Endothelial cell of umbilical vein (primary cell): ENCODE measurements at regions not wholly inside any gene's neighbourhood (a gene's known extent, or its start where the extent isn't known, plus 50 kb on each side); places are given as distances from the start of the nearest gene placed in this dataset.

Experiments
- BruUV-seq: library from RNA; stranded (reverse); fragments of 400-500 nt; replicated peaks from 2 replicates; lab custom pipeline; 2021; lab: Mats Ljungman, UMichigan
- CTCF ChIA-PET: fragments of 300-600, 350-600 bp; sonication (Branson Sonifier 250); formaldehyde crosslinking; loops from one replicate; lab custom pipeline; 2021; ENCODE audit warnings: antibody characterized with exemption, inconsistent platforms; lab: Charles Lee
- POLR2A ChIA-PET: fragments of 300-600, 350-600 bp; sonication (Branson Sonifier 250); formaldehyde crosslinking; loops from one replicate; lab custom pipeline; 2021; ENCODE audit warnings: antibody characterized with exemption, inconsistent platforms; lab: Charles Lee
- DNase-seq: peaks from one replicate; pipeline ENCODE4 v3.0.0-alpha.2; 2011; ENCODE audit warnings: low read depth, low spot score
- FAIRE-seq: peaks from 2 replicates; lab custom pipeline; 2011; peaks lifted over from hg19 to GRCh38; lab: Jason Lieb, UNC
- H2AFZ ChIP-seq: 2 replicates; pipeline ENCODE4 v1.6.0; 2012; ENCODE audit warnings: low read depth, low read length, control low read depth, inconsistent platforms
- H3K27ac ChIP-seq: 2 replicates; pipeline ENCODE4 v1.5.1; 2011; ENCODE audit warnings: low read depth, mild to moderate bottlenecking, control low read depth, low read length, moderate library complexity; ENCODE audit not compliant: insufficient read depth
- H3K27me3 ChIP-seq, 2 experiments: 2 replicates each; pipeline versions ENCODE4 v1.6.0 to v1.6.1; 2011; ENCODE audit warnings: low read length in 2 of 2, mixed read lengths in 1 of 2; ENCODE audit not compliant: control insufficient read depth in 2 of 2, insufficient read depth in 2 of 2
- H3K36me3 ChIP-seq, 2 experiments: 2 replicates in 1 of 2; 3 replicates in 1 of 2; pipeline ENCODE4 v1.5.1; 2011; ENCODE audit warnings: low read length in 2 of 2, mild to moderate bottlenecking in 1 of 2, moderate library complexity in 1 of 2; ENCODE audit not compliant: control insufficient read depth in 2 of 2, insufficient read depth in 2 of 2; ENCODE audit errors: extremely low read depth in 1 of 2
- H3K4me1 ChIP-seq: 3 replicates; pipeline ENCODE4 v1.5.1; 2011; ENCODE audit warnings: mild to moderate bottlenecking, low read length; ENCODE audit not compliant: control insufficient read depth, insufficient read depth; ENCODE audit errors: extremely low read depth
- H3K4me2 ChIP-seq: 2 replicates; pipeline ENCODE4 v1.6.1; 2011; ENCODE audit warnings: low read length, control low read depth, mixed read lengths; ENCODE audit not compliant: insufficient read depth
- H3K4me3 ChIP-seq, 3 experiments: fragments of 200-600 bp in 1 of 3; sonication (generic), shearing (Covaris generic) in 1 of 3; replicated peaks in 1 of 3; 2 replicates each; pipeline ENCODE4 v1.5.1; 2011 to 2016; ENCODE audit warnings: control low read depth in 3 of 3, low read length in 3 of 3, mild to moderate bottlenecking in 2 of 3, inconsistent platforms in 1 of 3, low read depth in 1 of 3, moderate library complexity in 1 of 3; ENCODE audit not compliant: insufficient read depth in 1 of 3
- H3K79me2 ChIP-seq: 2 replicates; pipeline ENCODE4 v1.6.0; 2012; ENCODE audit warnings: low read length, inconsistent platforms; ENCODE audit not compliant: control insufficient read depth, insufficient read depth
- H3K9ac ChIP-seq: replicated peaks from 2 replicates; pipeline ENCODE3; 2011; ENCODE audit warnings: low read length, control low read depth; ENCODE audit not compliant: insufficient read depth; ENCODE audit errors: extremely low read depth
- H3K9me1 ChIP-seq: replicated peaks from 3 replicates; pipeline ENCODE4 v1.6.0; 2011; ENCODE audit warnings: mild to moderate bottlenecking, low read length; ENCODE audit not compliant: control insufficient read depth, insufficient read depth; ENCODE audit errors: extremely low read depth
- H3K9me3 ChIP-seq: replicated peaks from 2 replicates; pipeline ENCODE4 v1.5.1; 2012; ENCODE audit warnings: low read length, inconsistent platforms; ENCODE audit not compliant: control insufficient read depth, insufficient read depth
- H4K20me1 ChIP-seq: replicated peaks from 2 replicates; pipeline ENCODE3; 2011; ENCODE audit warnings: mild to moderate bottlenecking, low read length; ENCODE audit not compliant: control insufficient read depth, insufficient read depth; ENCODE audit errors: extremely low read depth
- CTCF ChIP-seq, 2 donors: IDR thresholded peaks; 1 replicate in 1 of 2; 2 replicates in 1 of 2; pipeline ENCODE4 v1.5.1; 2011; ENCODE audit warnings: low read length in 2 of 2, mild to moderate bottlenecking in 2 of 2, moderate library complexity in 2 of 2, control low read depth in 1 of 2, inconsistent platforms in 1 of 2, low read depth in 1 of 2; ENCODE audit not compliant: insufficient read depth in 1 of 2; ENCODE audit errors: extremely low read depth in 1 of 2
- FOS ChIP-seq: IDR thresholded peaks from 2 replicates; pipeline ENCODE4 v1.6.1; 2011; ENCODE audit warnings: mild to moderate bottlenecking, low read length, moderate library complexity, borderline replicate concordance; ENCODE audit not compliant: insufficient read depth
- GATA2 ChIP-seq: IDR thresholded peaks from 2 replicates; pipeline ENCODE4 v1.7.0; 2011; ENCODE audit warnings: low read depth, mild to moderate bottlenecking, moderate library complexity, mixed read lengths, low read length; ENCODE audit not compliant: insufficient read length, insufficient read depth
- JUN ChIP-seq: IDR thresholded peaks from 2 replicates; pipeline ENCODE4 v1.6.1; 2011; ENCODE audit warnings: borderline replicate concordance, low read depth; ENCODE audit not compliant: insufficient read length, insufficient read depth
- MYC ChIP-seq: IDR thresholded peaks from one replicate; pipeline ENCODE4 v1.6.1; 2011; ENCODE audit warnings: mild to moderate bottlenecking, low read depth, low read length
- POLR2A ChIP-seq: IDR thresholded peaks from 2 replicates; pipeline ENCODE4 v1.6.1; 2012; ENCODE audit warnings: low read depth, mild to moderate bottlenecking, control low read depth, low read length
- dilution Hi-C: fragments of 300-500 bp; cut with MboI; formaldehyde crosslinking; loops from one replicate; pipeline ENCODE4 v1.15.0; 2019; ENCODE audit warnings: low sequenced_read_pairs; ENCODE audit not compliant: extremely low pct_ligation_motif_present
- intact Hi-C: fragments of 100-400 bp; cut with micrococcal nuclease; formaldehyde crosslinking; loops from one replicate; pipeline ENCODE4 v1.10.0; 2022

- POLR2A ChIA-PET = no interaction called here
- intact Hi-C loops = no loop called here
- Histone ChIP-seq H3K79me2 (no peaks in the 10 kb centered on the region), H3K27me3 (no peaks in the 10 kb centered on the region), H3K27ac (no peak overlapping the region), H3K4me1 (no peaks in the 10 kb centered on the region), H3K4me2 (no peak overlapping the region), H3K9ac (no peak overlapping the region), H4K20me1 (peaks cover 2% of the 10 kb centered on the region), H3K36me3 (no peaks in the 10 kb centered on the region), H3K9me3 (no peaks in the 10 kb centered on the region), H3K4me3 (no peak overlapping the region), H3K9me1 (no peaks in the 10 kb centered on the region), H2AFZ (no peak overlapping the region)
- DNase-seq (no peak), FAIRE-seq (no peak)
- dilution Hi-C loops = loop anchor here (25.0 kb wide), 1 partner anchor 240 kb away; no protein-coding TSS in a partner anchor
- TF ChIP-seq CTCF (IDR thresholded peaks at IDR 0.05; ENCODE audit: extremely low read depth in 1 of 2, insufficient read depth in 1 of 2, low read depth in 1 of 2, low read length in 2 of 2) (no peak), FOS (peak; percentile 18)
- no TSS peak for BruUV-seq
- CTCF ChIA-PET = interaction anchor here (1.1 to 4.3 kb wide), 2 partner anchors 38 to 102 kb away, joined by 3 to 32 read pairs; no protein-coding TSS in a partner anchor
Observed at GRCh38 chr14:100422556-100423316, 99.6 kb downstream of the SLC25A47 start.

- TF ChIP-seq GATA2 (peak; percentile 25), JUN (no peak), POLR2A (no peak), MYC (no peak)
- no peaks in the 10 kb centered on the region for H3K27me3 ChIP-seq
- no peak for DNase-seq
- FAIRE-seq = no peak
- H4K20me1 ChIP-seq = peaks cover 2% of the 10 kb centered on the region
- H2AFZ ChIP-seq = no peak overlapping the region
- no peak overlapping the region for H3K4me2 ChIP-seq
- no peaks in the 10 kb centered on the region for H3K9me3 ChIP-seq
- H3K79me2 ChIP-seq = no peaks in the 10 kb centered on the region
- no peaks in the 10 kb centered on the region for H3K9me1 ChIP-seq
- dilution Hi-C loops = loop anchor here (25.0 kb wide), 1 partner anchor 239 kb away; no protein-coding TSS in a partner anchor
- H3K9ac ChIP-seq = no peak overlapping the region
- no TSS peak for BruUV-seq
- no peak overlapping the region for H3K4me3 ChIP-seq
- ChIA-PET POLR2A (no interaction called here), CTCF (no interaction called here)
- intact Hi-C loops = no loop called here
- no peaks in the 10 kb centered on the region for H3K36me3 ChIP-seq
- H3K4me1 ChIP-seq = no peaks in the 10 kb centered on the region
- H3K27ac ChIP-seq = no peak overlapping the region
Observed at GRCh38 chr14:100423317-100424010, 100.3 kb downstream of the SLC25A47 start.
